Vagina (tissue), 2 donors: ENCODE measurements at regions not wholly inside any gene's neighbourhood (a gene's known extent, or its start where the extent isn't known, plus 50 kb on each side); places are given as distances from the start of the nearest gene placed in this dataset.

Experiments
- CTCF ChIP-seq, 3 experiments: fragments of 450-650 bp in 2 of 3; fragments of 200-600 bp in 1 of 3; sonication (generic) in 1 of 3; IDR thresholded peaks; one replicate each; pipeline ENCODE4 v1.5.1; 2017 to 2019; ENCODE audit warnings: antibody characterized with exemption in 3 of 3, mild to moderate bottlenecking in 2 of 3, moderate library complexity in 2 of 3
- POLR2A ChIP-seq, 2 donors: fragments of 450-650 bp; IDR thresholded peaks; one replicate each; pipeline ENCODE4 v1.6.1; 2017; ENCODE audit warnings: antibody characterized with exemption in 2 of 2, mild to moderate bottlenecking in 2 of 2, moderate library complexity in 2 of 2

DNA sequence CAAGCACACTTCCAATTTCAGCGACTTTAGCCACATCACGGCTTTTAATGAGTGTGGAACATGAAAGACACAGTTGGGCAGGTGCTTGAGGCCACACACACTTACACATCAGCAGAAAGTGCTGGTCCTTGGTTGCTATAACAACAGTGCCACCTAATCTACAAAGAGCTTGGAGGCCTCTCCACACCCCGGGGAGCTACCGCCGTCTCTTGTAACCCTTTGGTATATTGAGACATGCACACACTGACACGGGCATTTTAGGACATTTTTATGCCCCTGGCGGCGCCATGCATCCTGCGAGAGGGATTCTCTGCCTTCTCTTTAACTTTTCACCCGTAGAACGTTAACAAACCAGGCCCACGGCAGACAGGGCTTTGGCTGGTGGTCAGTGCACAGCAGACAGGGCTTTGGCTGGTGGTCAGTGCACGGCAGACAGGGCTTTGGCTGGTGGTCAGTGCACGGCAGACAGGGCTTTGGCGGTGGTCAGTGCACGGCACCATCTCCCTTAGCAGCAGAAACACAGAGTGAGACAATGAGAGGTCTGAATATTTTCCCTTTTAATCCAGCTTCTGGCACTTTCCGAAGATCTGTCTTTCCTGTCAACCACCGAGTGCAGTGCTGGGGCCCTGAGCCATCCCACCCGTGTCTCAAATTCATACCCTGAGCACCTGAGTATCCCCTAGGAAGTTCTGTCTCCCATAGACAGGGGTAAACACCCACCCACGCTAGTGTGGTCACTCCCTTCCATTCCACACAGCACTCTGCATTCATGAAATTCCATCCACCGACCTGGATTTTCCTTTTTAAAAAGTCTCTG, 116.6 kb upstream of the RPS6KA2 start:
- TF ChIP-seq CTCF (IDR thresholded peaks at IDR 0.05) (no peak), POLR2A (IDR thresholded peaks at IDR 0.05) (no peak)
